Mammary epithelial cell (primary cell): ENCODE measurements at regions not wholly inside any gene's neighbourhood (a gene's known extent, or its start where the extent isn't known, plus 50 kb on each side); places are given as distances from the start of the nearest gene placed in this dataset.

Experiments used
- EZH2 ChIP-seq: IDR thresholded peaks from 2 replicates; pipeline ENCODE4 v1.6.1; 2012; ENCODE audit warnings: low read length, inconsistent platforms, borderline replicate concordance
- TF ChIP-seq, protein P1 (sequence below), 2 donors: IDR thresholded peaks in 1 of 2; conservative IDR thresholded peaks in 1 of 2; 2 replicates each; pipeline ENCODE4 v1.5.1; 2011 to 2012; ENCODE audit warnings: inconsistent platforms in 2 of 2, low read length in 2 of 2, mild to moderate bottlenecking in 2 of 2, control low read depth in 1 of 2, low read depth in 1 of 2; ENCODE audit not compliant: insufficient read depth in 1 of 2; ENCODE audit errors: extremely low read depth in 1 of 2

GRCh38 chr22:47380692-47381091 lies 618.2 kb downstream of the TBC1D22A start:
- TF ChIP-seq, protein P1, sequence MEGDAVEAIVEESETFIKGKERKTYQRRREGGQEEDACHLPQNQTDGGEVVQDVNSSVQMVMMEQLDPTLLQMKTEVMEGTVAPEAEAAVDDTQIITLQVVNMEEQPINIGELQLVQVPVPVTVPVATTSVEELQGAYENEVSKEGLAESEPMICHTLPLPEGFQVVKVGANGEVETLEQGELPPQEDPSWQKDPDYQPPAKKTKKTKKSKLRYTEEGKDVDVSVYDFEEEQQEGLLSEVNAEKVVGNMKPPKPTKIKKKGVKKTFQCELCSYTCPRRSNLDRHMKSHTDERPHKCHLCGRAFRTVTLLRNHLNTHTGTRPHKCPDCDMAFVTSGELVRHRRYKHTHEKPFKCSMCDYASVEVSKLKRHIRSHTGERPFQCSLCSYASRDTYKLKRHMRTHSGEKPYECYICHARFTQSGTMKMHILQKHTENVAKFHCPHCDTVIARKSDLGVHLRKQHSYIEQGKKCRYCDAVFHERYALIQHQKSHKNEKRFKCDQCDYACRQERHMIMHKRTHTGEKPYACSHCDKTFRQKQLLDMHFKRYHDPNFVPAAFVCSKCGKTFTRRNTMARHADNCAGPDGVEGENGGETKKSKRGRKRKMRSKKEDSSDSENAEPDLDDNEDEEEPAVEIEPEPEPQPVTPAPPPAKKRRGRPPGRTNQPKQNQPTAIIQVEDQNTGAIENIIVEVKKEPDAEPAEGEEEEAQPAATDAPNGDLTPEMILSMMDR (conservative IDR thresholded peaks at IDR 0.05 in 1 of 2, IDR thresholded peaks at IDR 0.05 in 1 of 2; ENCODE audit: extremely low read depth in 1 of 2, insufficient read depth in 1 of 2, low read depth in 1 of 2, low read length in 2 of 2), result no peak
- no peak for TF ChIP-seq EZH2
